HG03108 (cell line): ENCODE measurements at regions not wholly inside any gene's neighbourhood (a gene's known extent, or its start where the extent isn't known, plus 50 kb on each side); places are given as distances from the start of the nearest gene placed in this dataset.
"Not testable (repeated sequence)": the region's sequence is repeated elsewhere in the genome, so short reads cannot be mapped to it uniquely, and the experiment has no call there.

Source experiments
- ATAC-seq: cut with Tn5 transposase; IDR thresholded peaks from one replicate; pipeline ENCODE4 v1.9.1; 2021; ENCODE audit warnings: moderate library complexity; ENCODE audit not compliant: unreplicated experiment

GRCh38 chr12:105622846-105623736, 292.6 kb downstream of the C12orf75 start:
- no peak for ATAC-seq

GRCh38 chr12:105626653-105627052, 296.2 kb downstream of the C12orf75 start:
- ATAC-seq: no peak

- no peak for ATAC-seq
Observed at GRCh38 chr12:105637470-105637869, 307.0 kb downstream of the C12orf75 start.

- ATAC-seq: no peak
Observed at GRCh38 chr12:105640761-105641160, 310.3 kb downstream of the C12orf75 start.

GRCh38 chr12:105641749-105642148, 311.3 kb downstream of the C12orf75 start:
- ATAC-seq: no peak

DNA sequence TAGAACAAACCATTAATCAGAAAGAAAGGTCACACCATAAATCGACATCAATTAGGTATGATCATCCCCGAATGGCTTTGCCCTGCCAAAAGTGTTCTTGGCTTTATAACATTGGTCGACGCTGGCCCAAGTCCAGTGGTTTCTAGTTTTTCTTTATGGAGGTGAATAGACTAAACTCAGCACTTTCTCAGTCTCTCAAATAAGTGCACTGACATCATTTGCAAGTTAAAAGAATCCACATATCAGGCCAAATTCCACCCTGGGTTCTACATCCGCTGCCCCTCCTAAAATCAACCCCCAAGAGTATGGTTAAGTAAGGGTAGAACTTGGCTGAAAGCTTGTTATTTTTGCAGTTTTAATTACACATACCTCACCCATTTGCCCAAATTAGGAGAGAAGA, 314.3 kb downstream of the C12orf75 start:
- no peak for ATAC-seq

- no peak for ATAC-seq
Observed at GRCh38 chr12:105654606-105655005, 324.1 kb downstream of the C12orf75 start.

DNA sequence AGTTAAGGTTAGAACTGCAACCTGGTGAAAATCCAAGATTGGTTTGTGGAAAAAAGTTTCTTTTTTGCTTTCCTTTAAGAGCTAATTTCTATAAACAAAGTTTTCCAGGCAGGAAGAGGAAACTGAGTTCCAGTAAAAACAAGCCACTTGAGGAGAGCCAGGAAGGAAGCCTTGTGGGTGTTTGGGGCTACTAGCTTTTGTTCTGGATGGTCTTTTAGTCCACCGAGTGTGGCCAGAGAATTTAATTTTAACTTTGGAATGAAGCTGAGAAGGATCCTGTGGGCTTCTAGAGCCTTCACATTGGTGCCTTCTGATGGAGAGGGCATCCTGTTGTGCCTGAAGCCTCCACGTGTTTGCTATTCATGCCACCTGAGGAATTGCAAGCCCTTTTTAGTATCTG, 327.9 kb downstream of the C12orf75 start:
- no peak for ATAC-seq

- ATAC-seq: no peak
Observed at GRCh38 chr12:105659355-105660075, 329.0 kb downstream of the C12orf75 start.

GRCh38 chr12:105664765-105665164, 334.3 kb downstream of the C12orf75 start:
- ATAC-seq: not testable (repeated sequence)

GRCh38 chr12:105665366-105665765, 334.9 kb downstream of the C12orf75 start:
- no peak for ATAC-seq

DNA sequence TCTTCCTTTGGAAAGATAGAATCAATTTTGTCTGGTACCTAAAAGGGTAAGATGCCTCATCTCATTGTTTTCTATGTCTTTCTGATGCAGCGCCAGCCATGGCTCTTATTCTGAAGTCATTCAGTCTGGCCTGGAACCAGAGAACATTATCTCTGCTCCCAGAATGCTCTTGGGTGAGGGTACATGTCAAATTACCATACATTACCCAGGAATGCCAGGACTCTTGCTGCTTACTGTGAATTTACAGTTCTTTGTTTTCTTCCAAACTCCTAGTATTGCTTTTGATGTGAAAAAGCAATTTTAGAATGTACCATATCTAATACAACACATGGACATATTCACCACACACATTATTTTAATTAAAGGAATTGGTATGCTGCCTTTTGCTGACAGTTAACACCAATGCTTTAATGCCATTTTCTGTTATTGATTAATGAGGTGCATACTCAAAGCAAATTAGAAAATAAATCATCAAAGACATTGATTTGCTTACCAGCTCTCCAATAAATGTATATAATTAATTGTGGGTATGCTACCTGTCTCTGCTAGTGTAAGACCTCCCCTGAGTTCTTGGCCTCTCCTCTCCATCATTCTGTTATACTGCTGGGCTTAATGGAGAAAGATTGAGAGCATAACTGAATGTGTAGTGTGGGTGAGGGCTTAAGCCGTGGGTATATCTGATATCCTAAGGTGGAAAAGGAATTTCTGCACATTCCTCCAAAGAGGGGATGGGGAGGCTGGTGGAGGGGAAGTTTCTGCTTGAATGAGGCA, 337.7 kb downstream of the C12orf75 start:
- no peak for ATAC-seq

DNA sequence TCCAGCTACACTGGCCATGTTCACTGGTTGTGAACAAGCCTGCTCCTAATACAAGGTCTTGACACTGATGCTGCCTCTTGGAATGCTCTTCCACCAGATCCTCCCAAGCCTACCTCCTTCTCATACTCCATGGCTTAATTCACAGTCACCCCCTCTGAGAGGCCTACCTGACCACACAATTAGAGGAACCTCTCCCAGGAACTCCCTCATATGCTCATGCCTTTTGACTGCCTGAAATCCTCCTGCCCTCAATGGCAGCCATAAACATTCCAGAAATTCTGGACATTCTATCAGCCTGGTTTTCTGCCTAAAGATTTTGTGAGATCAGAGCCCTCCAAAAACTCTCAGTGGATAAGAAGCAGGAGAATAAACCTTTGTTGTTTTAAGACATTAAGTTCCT, 340.2 kb downstream of the C12orf75 start:
- no peak for ATAC-seq

DNA sequence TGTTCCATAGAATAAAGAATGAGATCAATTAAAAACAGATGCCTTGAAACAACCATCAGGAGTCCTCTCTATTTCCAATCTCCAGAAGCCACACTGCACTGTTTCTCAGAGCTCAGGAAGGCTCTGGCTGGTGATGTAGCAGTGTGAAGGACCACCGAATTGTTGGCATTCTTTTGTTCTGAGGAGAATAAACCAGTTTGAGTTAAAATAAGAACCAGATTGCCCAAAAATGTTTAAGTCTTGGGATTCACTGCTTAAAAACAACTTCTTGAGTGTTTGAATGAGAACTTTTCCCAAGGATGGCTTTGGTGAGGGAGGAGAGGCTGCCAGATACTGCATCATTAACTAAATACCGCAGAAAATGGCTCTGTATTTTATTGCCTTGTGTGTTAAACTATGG, 341.2 kb downstream of the C12orf75 start:
- no peak for ATAC-seq

GRCh38 chr12:105672121-105672975, 341.9 kb downstream of the C12orf75 start:
- no peak for ATAC-seq

- no peak for ATAC-seq
Observed at GRCh38 chr12:105674871-105675699, 344.6 kb downstream of the C12orf75 start.

DNA sequence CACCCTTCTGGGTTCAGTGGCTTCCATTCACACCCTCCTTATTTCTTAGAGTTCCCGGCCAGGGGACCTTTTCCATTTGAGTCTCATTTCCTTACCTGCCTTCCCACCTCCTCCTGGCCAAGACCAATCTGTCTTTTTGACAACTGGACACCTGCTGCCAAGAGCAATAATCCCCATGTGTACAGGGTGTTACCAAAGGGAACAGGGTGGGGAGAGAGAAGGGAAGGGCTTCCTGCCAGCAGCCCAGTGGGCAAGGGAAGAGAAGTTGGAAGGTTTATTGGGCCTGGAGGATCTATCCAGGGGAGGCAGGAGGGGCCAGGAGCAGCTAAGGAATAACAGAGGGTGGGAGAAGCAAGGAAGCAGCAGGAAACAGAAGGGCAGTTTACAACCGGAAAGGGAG, 346.2 kb downstream of the C12orf75 start:
- ATAC-seq: no peak

DNA sequence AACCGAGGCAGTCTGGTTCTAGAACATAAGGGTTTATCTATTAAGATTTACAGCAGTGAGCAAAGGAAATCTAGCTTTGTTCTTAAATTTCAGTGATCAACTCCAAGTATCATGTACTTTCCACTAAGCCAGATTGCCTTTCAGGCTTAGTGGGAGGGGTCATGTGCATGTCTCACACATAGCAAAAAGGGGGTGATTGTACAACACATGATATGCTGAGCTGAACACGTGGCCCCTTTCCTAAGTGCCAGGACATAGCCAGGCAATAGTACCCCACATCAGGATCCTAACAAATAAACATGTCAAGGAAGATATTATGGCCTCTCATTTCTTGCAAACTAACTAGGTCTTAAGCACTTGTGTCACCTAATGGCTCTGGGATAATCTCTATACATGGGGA, 347.2 kb downstream of the C12orf75 start:
- no peak for ATAC-seq

GRCh38 chr12:105679982-105680381, 349.5 kb downstream of the C12orf75 start:
- ATAC-seq: no peak

DNA sequence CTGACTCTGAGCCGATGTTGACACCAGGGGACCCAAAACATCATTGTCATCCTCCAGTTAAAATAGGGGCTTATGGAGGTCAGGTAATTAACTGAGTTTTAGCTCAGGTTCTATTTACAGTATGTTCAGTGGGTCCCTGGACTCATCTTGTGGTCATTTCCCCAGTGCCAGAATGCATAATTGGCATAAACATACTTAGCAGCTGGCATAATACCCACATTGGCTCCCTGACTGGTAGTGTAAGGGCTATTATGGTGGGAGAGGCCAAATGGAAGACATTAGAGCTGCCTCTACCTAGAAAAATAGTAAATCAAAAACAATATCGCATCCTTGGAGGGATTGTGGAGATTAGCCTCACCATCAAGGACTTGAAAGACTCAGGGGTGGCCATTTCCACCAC, 350.9 kb downstream of the C12orf75 start:
- ATAC-seq: no peak
